SK-N-SH (cell line): ENCODE measurements at regions not wholly inside any gene's neighbourhood (a gene's known extent, or its start where the extent isn't known, plus 50 kb on each side); places are given as distances from the start of the nearest gene placed in this dataset.

ENCODE experiments used
- POLR2AphosphoS5 ChIP-seq: IDR thresholded peaks from 2 replicates; pipeline ENCODE4 v1.6.1; 2012; ENCODE audit warnings: low read depth, low read length
- TF ChIP-seq, protein P1 (sequence below): fragments of 200-600 bp; sonication (generic); IDR thresholded peaks from 2 replicates; pipeline ENCODE4 v1.6.1; 2017; ENCODE audit warnings: antibody characterized with exemption, mild to moderate bottlenecking, moderate library complexity

- TF ChIP-seq POLR2AphosphoS5: no peak
- TF ChIP-seq, protein P1, sequence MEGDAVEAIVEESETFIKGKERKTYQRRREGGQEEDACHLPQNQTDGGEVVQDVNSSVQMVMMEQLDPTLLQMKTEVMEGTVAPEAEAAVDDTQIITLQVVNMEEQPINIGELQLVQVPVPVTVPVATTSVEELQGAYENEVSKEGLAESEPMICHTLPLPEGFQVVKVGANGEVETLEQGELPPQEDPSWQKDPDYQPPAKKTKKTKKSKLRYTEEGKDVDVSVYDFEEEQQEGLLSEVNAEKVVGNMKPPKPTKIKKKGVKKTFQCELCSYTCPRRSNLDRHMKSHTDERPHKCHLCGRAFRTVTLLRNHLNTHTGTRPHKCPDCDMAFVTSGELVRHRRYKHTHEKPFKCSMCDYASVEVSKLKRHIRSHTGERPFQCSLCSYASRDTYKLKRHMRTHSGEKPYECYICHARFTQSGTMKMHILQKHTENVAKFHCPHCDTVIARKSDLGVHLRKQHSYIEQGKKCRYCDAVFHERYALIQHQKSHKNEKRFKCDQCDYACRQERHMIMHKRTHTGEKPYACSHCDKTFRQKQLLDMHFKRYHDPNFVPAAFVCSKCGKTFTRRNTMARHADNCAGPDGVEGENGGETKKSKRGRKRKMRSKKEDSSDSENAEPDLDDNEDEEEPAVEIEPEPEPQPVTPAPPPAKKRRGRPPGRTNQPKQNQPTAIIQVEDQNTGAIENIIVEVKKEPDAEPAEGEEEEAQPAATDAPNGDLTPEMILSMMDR: no peak
Measured at GRCh38 chr9:107632661-107633060, 143.1 kb upstream of the KLF4 start.
